HuH-7.5 (cell line): ENCODE measurements at regions not wholly inside any gene's neighbourhood (a gene's known extent, or its start where the extent isn't known, plus 50 kb on each side); places are given as distances from the start of the nearest gene placed in this dataset.

Experiments
- DNase-seq: peaks from one replicate; pipeline ENCODE4 v3.0.0; 2011; ENCODE audit warnings: low spot score

DNA sequence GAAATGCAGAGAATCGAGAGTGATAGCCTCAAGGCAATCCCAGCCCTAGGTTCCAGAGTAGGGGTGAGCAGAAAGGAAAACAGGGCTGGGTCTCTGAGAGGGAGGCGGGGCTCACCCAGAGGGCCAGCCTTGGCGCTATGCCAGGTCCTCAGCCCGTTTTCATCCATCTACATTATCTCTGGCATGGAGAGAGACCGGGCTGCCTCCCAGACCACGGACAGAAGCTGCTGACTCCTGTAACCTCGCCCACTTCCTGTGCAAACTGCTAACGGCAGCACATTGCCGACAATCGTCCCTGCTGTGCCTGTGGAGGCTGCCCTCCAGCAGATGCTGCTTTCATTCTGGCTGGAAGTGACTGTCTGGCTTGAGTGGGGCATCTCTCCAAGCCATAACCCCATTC lies 569.1 kb downstream of the NPHP4 start:
- no peak for DNase-seq

DNA sequence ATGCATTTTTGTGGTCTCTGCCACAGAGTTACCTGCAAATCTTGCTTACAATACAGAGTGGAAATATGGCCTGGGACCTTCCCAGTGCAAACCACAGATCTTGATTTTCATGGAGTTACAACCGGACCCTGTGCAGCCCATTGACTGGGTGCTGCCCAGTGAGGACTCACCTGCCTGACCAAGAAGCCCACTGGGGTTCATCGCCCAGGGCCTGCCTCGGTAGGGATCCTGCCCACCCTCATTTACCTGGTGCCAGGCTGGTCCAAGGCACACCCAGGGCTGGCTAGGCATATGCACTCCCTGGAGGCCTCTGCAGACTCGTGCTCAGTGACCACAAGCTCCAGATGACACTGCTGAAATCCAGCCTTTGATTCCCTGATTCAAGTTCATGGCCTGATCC lies 572.7 kb downstream of the NPHP4 start:
- no peak for DNase-seq

DNA sequence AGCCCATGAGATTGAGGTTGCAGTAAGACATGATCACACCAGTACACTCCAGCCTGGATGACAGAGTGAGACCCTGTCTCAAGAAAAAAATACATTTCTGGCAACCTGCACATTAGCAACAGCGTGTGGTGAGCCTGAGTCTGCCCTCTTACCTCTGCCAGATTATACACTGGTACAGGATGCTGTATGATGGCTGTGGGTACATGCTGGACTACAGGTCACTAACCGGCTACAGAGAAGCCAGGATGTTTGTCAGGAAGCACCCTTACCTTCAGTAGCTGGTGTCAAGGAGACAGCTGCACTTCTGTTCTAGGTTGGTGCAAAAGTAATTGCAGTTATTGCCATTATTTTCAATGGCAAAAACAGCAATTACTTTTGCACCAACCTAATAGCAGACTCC lies 575.7 kb downstream of the NPHP4 start:
- DNase-seq, result no peak

DNA sequence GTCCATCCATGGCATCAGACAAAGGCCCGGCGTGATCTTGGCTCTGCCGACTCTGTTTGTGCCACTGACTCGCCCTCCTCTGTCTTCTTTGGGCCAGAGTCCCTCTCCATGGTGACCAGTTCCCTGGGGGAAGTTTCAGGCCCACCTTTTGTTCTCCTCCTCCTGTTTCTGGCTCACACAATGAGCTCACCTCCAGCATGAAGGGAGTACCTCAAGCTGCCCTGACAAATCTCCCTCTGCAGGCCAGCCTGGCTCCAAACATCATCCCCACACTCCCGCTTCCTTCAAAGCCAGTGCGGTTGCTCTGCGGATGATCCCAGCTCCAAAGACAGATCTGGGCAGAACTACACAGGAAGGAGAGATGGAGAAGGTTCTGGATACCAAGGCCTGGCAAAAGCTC lies 576.6 kb downstream of the NPHP4 start:
- no peak for DNase-seq

DNA sequence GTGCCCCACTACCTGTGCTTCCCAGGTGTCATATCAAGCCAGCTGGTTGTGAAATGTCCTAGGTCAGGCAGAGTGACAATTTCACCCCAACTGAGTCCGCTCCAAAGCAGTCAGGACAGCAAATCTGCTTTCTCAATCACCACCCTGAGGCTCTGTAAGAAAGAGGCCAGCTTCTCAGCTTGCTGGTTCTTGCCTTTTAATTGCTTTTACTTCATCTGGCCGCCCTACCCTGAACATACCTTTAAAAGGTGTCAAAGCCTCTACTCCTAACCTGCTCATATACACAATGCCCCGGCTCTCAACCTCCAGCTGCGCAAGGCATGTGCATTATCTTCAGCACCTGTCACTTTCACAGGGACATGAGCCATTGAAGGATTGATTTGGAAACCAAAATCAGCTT lies 581.6 kb downstream of the NPHP4 start:
- DNase-seq, result no peak

DNA sequence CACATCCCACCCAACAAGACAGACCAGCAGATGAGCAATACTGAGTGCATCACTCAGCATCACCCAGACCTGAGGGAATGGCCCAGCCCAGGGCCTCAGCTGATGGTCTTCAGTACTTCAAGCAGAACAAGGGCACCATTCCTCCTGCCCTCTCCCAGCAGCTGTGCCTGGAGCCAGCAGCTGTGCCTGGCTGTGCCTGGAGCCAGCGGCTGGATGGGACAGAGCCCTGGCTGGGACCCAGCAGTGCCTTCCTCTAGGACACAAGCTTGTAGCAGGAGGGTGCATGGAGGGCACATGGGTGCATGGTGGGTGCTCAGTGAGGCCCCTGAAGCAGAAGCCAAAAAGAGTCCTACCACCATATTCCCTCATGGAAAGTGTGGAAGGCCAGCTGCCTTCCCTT lies 583.8 kb downstream of the NPHP4 start:
- DNase-seq, result no peak

DNA sequence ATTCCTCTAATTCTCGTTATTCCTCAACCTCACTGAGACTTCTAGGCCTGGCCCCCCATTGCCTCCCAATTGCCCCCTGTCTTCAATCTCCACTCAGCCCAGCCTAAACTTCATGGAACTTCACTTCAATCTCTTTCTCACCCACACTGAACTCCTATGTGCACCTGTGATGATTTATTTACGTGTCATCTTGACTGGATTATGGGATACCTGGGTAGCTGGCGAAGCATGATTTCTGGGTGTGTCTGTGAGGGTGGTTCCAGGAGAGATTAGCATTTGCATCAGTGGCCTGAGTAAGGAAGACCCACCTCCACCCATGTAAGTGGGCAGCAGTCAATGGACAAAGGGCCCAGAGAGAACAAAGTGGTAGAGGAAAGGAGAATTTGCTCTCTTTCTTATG lies 587.0 kb downstream of the NPHP4 start:
- no peak for DNase-seq

DNA sequence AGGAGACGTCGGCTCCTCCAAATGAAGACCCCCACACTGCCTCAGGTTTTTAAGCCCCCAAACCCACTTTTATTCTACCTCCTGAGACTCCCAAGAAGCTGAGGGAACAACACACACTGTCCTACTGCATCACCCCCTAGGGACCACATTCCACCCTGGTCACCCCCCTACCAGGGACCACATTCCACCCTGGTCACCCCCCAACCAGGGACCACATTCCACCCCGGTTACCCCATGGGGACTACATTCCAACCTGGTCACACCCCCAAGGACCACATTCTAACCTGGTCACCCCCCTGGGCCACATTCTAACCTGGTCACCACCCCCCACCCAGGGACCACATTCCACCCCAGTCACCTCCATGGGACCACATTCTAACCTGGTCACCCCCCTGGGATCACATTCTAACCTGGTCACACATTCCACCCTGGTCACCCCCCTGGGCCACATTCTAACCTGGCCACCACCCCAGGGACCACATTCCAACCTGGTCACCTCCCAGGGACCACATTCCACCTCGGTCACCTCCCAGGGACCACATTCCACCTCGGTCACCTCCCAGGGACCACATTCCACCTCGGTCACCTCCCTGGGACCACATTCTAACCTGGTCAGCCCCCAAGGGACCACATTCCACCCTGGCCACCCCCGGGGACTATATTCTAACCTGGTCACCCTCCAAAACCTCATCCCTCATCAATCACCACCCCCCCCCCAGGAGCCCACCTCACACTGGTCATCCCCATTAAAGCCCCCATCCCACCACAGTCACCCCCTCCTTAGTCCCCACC lies 587.6 kb downstream of the NPHP4 start:
- DNase-seq, result no peak

DNA sequence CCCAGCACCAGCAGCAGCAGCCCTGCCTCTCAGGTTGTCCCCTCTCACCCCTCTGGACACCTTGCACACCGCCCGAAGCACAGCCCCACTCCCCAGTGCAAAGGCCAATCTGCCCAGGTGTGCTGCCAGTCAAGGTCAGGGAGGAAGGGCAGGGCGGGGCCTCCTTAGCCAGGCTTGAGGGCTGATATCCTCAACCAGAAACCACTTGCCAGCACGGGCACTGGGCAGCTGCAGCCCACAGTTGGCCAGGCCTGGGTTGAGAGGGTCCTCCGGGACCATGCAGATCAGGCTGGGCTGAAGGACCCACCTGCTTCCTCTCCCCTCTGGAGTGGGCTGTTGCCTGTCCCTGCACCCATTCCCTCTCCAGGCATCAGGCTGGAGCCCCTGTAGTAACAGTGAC lies 588.3 kb downstream of the NPHP4 start:
- DNase-seq, result no peak

DNA sequence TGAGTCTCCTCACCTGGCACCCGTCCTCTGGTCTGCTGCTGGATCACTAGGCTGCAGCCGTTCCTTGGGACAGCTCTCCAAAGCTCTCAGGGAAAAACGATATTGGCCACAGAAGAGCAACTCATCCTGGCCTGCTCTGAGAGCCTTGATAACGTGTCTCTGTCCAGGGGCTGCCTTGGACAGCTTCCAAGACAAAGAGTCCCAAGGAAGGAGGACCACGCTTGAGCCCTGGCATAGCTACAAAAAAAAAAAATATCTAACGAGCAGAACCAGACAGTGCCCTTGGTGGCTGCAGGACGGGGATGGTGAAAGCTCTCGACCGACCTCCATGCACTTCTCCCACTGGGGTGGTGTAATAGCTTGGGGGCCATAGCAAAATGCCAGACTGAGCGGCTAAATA lies 589.6 kb downstream of the NPHP4 start:
- no peak for DNase-seq

DNA sequence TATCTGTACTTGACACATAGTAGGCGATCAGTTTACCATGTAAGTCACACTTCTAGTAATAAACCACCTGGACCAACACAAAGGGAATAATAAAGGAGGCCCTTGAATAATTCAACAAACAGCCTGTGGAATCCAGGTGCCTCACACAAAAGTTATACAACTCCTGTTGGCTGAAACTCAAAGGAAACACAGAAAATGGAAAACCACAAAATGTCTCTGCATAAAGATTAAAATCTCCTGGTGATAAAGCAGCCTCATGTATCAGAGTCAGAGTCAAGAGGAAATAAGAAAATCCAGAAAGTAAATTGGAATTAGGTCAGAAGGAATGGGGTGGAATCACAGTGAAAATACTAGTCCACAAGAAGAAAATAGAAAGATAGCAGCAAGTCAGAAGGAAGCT lies 592.5 kb downstream of the NPHP4 start:
- DNase-seq, result no peak

DNA sequence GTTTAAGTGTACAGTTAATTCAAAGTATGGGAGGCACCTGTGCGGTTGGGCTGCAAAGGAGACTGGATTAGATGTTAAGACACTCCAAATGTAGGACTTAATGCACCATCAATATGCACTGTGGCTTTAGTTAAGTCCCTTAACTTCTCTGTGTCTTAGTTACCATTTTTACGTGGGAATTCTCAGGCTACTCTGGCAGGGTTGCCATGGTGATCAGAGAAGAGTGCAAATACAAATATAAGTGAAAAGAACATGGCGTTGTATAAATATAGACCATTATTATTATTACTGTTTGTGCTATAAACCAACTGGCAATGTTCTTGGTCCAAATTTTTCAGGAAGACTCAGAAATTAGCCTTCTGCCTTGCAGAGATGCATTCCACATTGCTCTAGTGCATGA lies 595.6 kb downstream of the NPHP4 start:
- DNase-seq, result no peak

DNA sequence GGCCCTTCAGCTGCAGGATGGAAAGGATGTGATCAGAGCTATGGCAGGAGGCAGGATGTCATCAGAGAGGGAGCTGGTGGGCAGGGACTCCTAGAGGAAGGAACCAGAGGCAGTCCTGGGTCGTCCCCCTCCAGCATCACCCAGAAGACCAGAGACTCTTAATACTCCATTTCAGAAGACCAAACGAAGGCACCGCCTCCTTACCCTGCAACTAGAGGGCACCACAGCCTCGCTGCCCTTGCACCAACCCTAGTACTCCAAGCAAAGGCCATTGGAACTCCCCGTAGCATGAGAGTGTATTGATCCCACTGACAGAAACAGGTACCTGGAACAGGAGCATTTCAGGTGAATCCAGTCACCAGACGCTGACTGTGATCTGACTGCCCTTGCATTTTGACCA lies 598.1 kb downstream of the NPHP4 start:
- no peak for DNase-seq

DNA sequence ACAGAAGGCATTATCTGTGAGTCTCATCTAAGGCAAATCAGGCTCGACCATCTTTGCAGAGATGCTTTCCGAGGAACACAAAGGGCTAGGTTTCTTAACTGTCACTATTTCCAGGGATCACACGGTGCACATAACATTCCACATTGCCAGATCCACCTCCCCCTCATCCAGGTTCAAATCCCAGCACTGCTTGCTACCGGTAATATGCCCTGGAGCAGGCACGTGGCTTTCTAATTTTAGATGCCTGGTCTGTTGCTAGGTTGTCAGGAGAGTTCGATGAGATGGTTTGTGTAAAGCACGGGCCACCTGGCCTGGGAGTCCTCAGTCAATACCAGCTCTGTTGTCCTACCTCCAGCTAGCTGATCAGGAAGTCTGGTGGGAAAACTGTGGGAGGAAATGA lies 598.6 kb downstream of the NPHP4 start:
- DNase-seq, result no peak

DNA sequence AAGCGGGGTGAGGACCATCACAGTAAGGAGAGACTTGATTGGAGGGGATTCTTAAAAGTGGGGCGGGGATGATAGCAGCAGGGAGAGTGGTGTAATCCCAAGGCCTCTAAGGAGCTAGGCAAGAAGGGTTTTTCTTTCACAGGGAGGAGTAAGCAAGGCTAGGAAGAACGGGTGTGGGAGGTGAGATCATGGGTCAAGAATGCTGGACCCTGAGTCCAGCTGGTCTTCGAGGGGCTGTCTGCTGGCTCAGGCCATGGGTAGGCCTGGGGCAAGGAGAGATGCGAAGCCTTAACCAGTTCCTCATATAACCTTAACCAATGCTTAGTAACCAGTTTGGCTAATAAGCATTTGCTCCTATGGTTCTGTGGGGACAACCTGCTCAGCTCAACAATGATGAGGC lies 599.1 kb downstream of the NPHP4 start:
- DNase-seq, result no peak

DNA sequence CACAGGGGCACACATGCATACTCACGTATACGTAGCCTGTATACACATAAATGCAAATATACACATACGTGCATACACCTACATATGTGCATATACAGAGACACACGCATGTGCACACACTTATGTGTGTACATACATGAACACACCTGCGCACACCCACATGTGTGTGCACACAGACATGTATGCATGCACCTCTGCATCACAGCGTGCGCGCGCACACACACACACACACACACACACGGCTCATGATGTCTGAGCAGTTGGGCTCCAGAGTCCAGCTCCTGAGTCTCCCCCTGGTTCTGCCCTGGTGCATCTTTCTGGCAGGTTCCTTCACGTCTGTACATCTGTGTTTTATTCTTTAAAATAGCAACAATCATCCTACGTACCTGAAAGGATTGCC lies 600.5 kb downstream of the NPHP4 start:
- DNase-seq, result no peak

DNA sequence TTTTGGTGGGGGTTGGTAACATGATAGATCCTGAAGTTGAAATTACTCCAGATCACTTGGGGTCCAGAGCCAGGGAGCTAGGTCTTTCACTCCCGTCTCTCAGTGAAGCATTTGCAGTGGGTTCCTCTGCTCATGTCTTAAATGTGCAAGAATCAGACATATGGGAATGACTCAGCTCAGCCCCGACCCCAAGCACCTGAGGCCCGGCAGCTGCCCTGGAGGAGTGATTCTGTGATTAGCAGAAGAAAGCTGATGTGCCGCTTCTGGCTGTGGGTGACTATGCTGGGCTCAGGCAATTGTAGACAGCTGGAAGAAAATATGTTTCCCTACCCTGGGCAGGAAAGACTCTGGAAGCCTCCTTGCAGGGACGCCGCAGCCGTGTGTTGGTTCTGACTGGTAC lies 601.7 kb downstream of the NPHP4 start:
- no peak for DNase-seq

DNA sequence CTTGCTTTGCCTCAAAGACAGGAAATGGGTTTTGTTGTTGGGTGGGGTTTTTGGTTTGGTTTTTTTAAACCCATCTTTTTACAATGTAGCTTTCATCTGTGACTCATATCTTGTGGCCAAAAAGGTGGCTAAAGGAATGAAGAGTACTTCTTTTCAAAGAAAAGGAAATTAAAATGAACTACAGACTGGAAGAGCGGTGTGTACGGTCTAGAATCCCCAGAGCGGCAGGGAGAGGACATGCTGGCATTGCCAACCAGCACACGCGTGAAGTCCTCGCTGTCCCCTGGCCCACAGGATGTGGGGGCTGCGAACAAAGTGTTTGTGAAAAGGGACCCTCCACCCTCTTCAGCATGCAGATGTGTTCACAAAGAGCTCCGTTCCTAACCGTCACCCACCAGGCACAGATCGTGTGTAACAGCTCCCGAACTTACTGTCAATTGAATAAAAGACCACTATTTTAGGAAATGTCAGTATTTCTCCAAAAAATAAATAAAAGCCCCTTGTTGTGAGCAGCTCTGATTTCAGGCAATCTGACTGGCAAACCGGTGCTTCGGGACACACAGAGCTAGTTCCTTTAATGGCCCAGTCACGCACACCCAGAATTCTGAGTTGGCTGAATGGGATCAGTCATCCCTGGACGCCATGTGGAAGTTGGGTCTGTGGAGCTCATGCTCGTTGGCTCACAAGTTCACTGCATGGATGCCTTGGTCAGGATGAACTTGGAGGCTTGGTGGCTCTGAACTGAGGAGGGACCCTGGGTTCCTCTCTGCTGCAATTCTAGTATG lies 602.9 kb downstream of the NPHP4 start:
- DNase-seq, result no peak

DNA sequence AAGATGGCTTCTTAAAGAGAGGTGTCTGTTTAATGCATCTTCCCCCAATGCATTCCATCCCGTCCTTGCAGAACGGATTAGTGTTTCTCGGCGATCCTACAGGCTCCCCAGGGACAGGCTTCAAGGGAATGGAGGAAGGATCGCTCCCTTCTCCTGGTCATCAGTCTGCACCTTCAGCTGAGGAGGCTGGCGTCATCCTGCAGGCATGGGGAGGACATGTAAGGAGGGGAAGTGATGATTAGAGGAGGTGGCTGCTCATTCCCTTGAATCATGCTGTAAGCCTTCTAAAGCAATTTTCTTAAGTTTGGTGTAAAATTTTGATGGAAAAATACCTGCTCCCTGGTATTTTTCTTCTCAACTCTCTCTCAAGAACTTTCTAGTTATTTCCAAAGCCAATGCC lies 603.6 kb downstream of the NPHP4 start:
- no peak for DNase-seq

DNA sequence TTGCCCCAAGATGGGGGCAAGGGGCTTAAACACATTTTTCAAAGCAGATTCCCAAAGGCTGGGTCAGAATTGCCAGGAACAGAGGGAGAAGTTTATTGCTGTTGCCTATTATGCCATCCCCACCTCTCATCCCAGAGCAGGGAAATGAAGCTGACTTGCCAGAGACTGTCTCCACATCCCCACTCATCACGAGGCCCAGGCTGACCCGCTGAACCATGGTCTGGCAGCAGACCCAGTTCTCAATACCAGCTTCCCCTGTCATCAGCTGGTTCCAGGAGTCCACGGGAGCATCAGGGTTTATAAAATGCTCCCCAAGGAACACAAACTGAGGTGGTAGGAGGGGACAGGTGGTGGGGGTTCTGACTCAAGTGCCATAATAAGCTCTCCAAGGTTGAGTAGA lies 605.9 kb downstream of the NPHP4 start:
- no peak for DNase-seq

DNA sequence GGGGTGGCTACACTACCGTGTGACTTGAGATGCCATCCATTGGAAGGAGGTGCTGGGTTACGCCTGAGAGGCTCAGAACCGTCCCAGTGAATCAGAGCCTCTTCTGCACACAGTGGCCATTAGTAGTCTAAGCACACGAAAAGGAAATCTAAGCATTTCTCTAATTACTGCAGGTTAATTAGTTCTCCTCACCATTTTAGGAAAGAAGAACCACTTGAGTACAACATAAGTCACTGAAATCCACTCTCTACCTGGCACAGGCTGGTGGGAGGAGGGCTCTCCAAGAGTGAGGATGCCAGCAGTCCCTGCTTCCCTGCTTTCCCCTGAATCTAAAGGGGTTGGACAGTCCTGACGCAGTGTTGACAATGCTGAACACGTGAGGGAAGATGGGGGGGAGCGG lies 606.3 kb downstream of the NPHP4 start:
- no peak for DNase-seq

DNA sequence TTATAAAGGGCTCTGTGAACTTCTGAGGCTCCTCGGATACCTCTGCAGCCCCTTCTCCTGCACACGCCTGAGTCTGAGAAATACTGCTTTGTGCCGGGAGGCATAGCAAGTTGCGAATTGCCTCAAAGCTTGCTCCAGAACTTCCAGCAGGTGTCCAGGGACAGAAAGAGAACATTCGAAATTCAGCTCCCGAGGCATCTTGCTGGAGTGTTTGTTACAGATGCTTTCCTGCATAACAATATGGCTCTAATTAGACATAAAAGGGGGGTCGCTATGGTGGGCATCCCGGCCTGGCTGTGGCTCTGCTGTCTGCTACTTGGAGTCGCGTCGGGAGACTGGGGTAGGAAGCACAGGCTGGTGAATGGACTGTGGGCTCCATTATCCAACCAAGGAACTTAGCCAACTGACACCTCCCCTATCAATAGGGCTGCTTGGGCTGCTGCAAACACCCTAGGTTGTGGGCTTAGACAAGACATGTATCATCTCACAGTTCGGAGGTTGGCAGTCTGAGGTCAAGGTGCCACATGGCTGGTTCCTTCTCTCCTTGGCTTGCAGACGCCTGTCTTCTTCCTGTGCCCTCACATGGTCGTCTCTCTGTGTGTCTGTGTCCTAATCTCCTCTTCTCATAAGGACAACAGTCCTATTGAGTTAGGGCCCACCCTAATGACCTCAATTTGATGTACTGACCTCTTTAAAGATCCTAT lies 607.0 kb downstream of the NPHP4 start:
- no peak for DNase-seq

DNA sequence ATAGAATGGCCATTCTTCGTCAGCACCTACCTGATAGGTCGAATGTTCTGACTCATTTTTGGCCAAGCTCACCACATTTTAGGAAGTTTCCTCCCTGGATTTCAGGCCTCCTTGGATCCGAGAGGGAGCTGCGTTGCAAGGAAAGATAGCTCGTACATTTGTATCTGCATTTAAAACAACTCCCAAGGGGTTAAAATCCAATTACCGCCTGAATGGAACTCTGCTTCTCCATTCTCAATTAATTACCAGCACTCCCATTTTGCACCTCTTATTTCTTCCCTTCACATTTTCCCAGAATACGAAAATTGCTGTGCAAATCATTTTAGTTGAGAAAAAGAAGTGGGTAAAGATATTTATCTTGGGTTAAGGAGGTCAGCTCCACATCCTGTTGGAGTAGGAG lies 610.7 kb downstream of the NPHP4 start:
- no peak for DNase-seq
